HG02840 (cell line): ENCODE measurements at regions not wholly inside any gene's neighbourhood (a gene's known extent, or its start where the extent isn't known, plus 50 kb on each side); places are given as distances from the start of the nearest gene placed in this dataset.
"Not testable (repeated sequence)": the region's sequence is repeated elsewhere in the genome, so short reads cannot be mapped to it uniquely, and the experiment has no call there.

Experiments
- ATAC-seq: cut with Tn5 transposase; IDR thresholded peaks from one replicate; pipeline ENCODE4 v1.9.1; 2021; ENCODE audit warnings: mild to moderate bottlenecking, moderate library complexity, moderate number of reproducible peaks; ENCODE audit not compliant: unreplicated experiment, low FRiP score

- not testable (repeated sequence) for ATAC-seq
Measured at GRCh38 chr2:89198026-89198425, 506.6 kb downstream of the RPIA start.

GRCh38 chr2:89199453-89200246 lies 508.2 kb downstream of the RPIA start:
- ATAC-seq, result not testable (repeated sequence)

- not testable (repeated sequence) for ATAC-seq
Measured at GRCh38 chr2:89200247-89200527, 508.7 kb downstream of the RPIA start.

GRCh38 chr2:89202518-89202917 lies 511.0 kb downstream of the RPIA start:
- not testable (repeated sequence) for ATAC-seq

- ATAC-seq, result not testable (repeated sequence)
Measured at GRCh38 chr2:89205153-89205552, 513.7 kb downstream of the RPIA start.

GRCh38 chr2:89208144-89208932 lies 516.9 kb downstream of the RPIA start:
- ATAC-seq, result not testable (repeated sequence)

GRCh38 chr2:89213151-89213550 lies 521.7 kb downstream of the RPIA start:
- not testable (repeated sequence) for ATAC-seq

GRCh38 chr2:89213811-89214210 lies 522.3 kb downstream of the RPIA start:
- not testable (repeated sequence) for ATAC-seq

GRCh38 chr2:89221474-89221873 lies 530.0 kb downstream of the RPIA start:
- ATAC-seq, result not testable (repeated sequence)

GRCh38 chr2:89222063-89222732 lies 530.7 kb downstream of the RPIA start:
- not testable (repeated sequence) for ATAC-seq

- not testable (repeated sequence) for ATAC-seq
Measured at GRCh38 chr2:89224803-89225202, 533.3 kb downstream of the RPIA start.

- not testable (repeated sequence) for ATAC-seq
Measured at GRCh38 chr2:89229979-89230378, 538.5 kb downstream of the RPIA start.

GRCh38 chr2:89231241-89231640 lies 539.8 kb downstream of the RPIA start:
- ATAC-seq, result not testable (repeated sequence)

- ATAC-seq, result not testable (repeated sequence)
Measured at GRCh38 chr2:89233931-89234330, 542.5 kb downstream of the RPIA start.

GRCh38 chr2:89234818-89235466 lies 543.5 kb downstream of the RPIA start:
- not testable (repeated sequence) for ATAC-seq

- ATAC-seq, result not testable (repeated sequence)
Measured at GRCh38 chr2:89236832-89237450, 545.5 kb downstream of the RPIA start.

GRCh38 chr2:89237783-89238182 lies 546.3 kb downstream of the RPIA start:
- not testable (repeated sequence) for ATAC-seq

GRCh38 chr2:89243114-89243700 lies 551.7 kb downstream of the RPIA start:
- ATAC-seq, result peak; percentile 92

GRCh38 chr2:89244407-89244806 lies 552.9 kb downstream of the RPIA start:
- ATAC-seq, result not testable (repeated sequence)

GRCh38 chr2:89245478-89245877 lies 554.0 kb downstream of the RPIA start:
- not testable (repeated sequence) for ATAC-seq
